Endothelial cell of umbilical vein (primary cell): ENCODE measurements at regions not wholly inside any gene's neighbourhood (a gene's known extent, or its start where the extent isn't known, plus 50 kb on each side); places are given as distances from the start of the nearest gene placed in this dataset.

Source experiments
- BruUV-seq: library from RNA; stranded (reverse); fragments of 400-500 nt; replicated peaks from 2 replicates; lab custom pipeline; 2021; lab: Mats Ljungman, UMichigan
- CTCF ChIA-PET: fragments of 300-600, 350-600 bp; sonication (Branson Sonifier 250); formaldehyde crosslinking; loops from one replicate; lab custom pipeline; 2021; ENCODE audit warnings: antibody characterized with exemption, inconsistent platforms; lab: Charles Lee
- POLR2A ChIA-PET: fragments of 300-600, 350-600 bp; sonication (Branson Sonifier 250); formaldehyde crosslinking; loops from one replicate; lab custom pipeline; 2021; ENCODE audit warnings: antibody characterized with exemption, inconsistent platforms; lab: Charles Lee
- DNase-seq: peaks from one replicate; pipeline ENCODE4 v3.0.0-alpha.2; 2011; ENCODE audit warnings: low read depth, low spot score
- FAIRE-seq: peaks from 2 replicates; lab custom pipeline; 2011; peaks lifted over from hg19 to GRCh38; lab: Jason Lieb, UNC
- H2AFZ ChIP-seq: 2 replicates; pipeline ENCODE4 v1.6.0; 2012; ENCODE audit warnings: low read depth, low read length, control low read depth, inconsistent platforms
- H3K27ac ChIP-seq: 2 replicates; pipeline ENCODE4 v1.5.1; 2011; ENCODE audit warnings: low read depth, mild to moderate bottlenecking, control low read depth, low read length, moderate library complexity; ENCODE audit not compliant: insufficient read depth
- H3K27me3 ChIP-seq, 2 experiments: 2 replicates each; pipeline versions ENCODE4 v1.6.0 to v1.6.1; 2011; ENCODE audit warnings: low read length in 2 of 2, mixed read lengths in 1 of 2; ENCODE audit not compliant: control insufficient read depth in 2 of 2, insufficient read depth in 2 of 2
- H3K36me3 ChIP-seq, 2 experiments: 2 replicates in 1 of 2; 3 replicates in 1 of 2; pipeline ENCODE4 v1.5.1; 2011; ENCODE audit warnings: low read length in 2 of 2, mild to moderate bottlenecking in 1 of 2, moderate library complexity in 1 of 2; ENCODE audit not compliant: control insufficient read depth in 2 of 2, insufficient read depth in 2 of 2; ENCODE audit errors: extremely low read depth in 1 of 2
- H3K4me1 ChIP-seq: 3 replicates; pipeline ENCODE4 v1.5.1; 2011; ENCODE audit warnings: mild to moderate bottlenecking, low read length; ENCODE audit not compliant: control insufficient read depth, insufficient read depth; ENCODE audit errors: extremely low read depth
- H3K4me2 ChIP-seq: 2 replicates; pipeline ENCODE4 v1.6.1; 2011; ENCODE audit warnings: low read length, control low read depth, mixed read lengths; ENCODE audit not compliant: insufficient read depth
- H3K4me3 ChIP-seq, 3 experiments: fragments of 200-600 bp in 1 of 3; sonication (generic), shearing (Covaris generic) in 1 of 3; replicated peaks in 1 of 3; 2 replicates each; pipeline ENCODE4 v1.5.1; 2011 to 2016; ENCODE audit warnings: control low read depth in 3 of 3, low read length in 3 of 3, mild to moderate bottlenecking in 2 of 3, inconsistent platforms in 1 of 3, low read depth in 1 of 3, moderate library complexity in 1 of 3; ENCODE audit not compliant: insufficient read depth in 1 of 3
- H3K79me2 ChIP-seq: 2 replicates; pipeline ENCODE4 v1.6.0; 2012; ENCODE audit warnings: low read length, inconsistent platforms; ENCODE audit not compliant: control insufficient read depth, insufficient read depth
- H3K9ac ChIP-seq: replicated peaks from 2 replicates; pipeline ENCODE3; 2011; ENCODE audit warnings: low read length, control low read depth; ENCODE audit not compliant: insufficient read depth; ENCODE audit errors: extremely low read depth
- H3K9me1 ChIP-seq: replicated peaks from 3 replicates; pipeline ENCODE4 v1.6.0; 2011; ENCODE audit warnings: mild to moderate bottlenecking, low read length; ENCODE audit not compliant: control insufficient read depth, insufficient read depth; ENCODE audit errors: extremely low read depth
- H3K9me3 ChIP-seq: replicated peaks from 2 replicates; pipeline ENCODE4 v1.5.1; 2012; ENCODE audit warnings: low read length, inconsistent platforms; ENCODE audit not compliant: control insufficient read depth, insufficient read depth
- H4K20me1 ChIP-seq: replicated peaks from 2 replicates; pipeline ENCODE3; 2011; ENCODE audit warnings: mild to moderate bottlenecking, low read length; ENCODE audit not compliant: control insufficient read depth, insufficient read depth; ENCODE audit errors: extremely low read depth
- EZH2 ChIP-seq: IDR thresholded peaks from 2 replicates; pipeline ENCODE4 v1.6.1; 2012; ENCODE audit warnings: borderline replicate concordance, low read depth, mild to moderate bottlenecking, moderate library complexity, low read length, inconsistent platforms; ENCODE audit not compliant: severe bottlenecking
- FOS ChIP-seq: IDR thresholded peaks from 2 replicates; pipeline ENCODE4 v1.6.1; 2011; ENCODE audit warnings: mild to moderate bottlenecking, low read length, moderate library complexity, borderline replicate concordance; ENCODE audit not compliant: insufficient read depth
- GATA2 ChIP-seq: IDR thresholded peaks from 2 replicates; pipeline ENCODE4 v1.7.0; 2011; ENCODE audit warnings: low read depth, mild to moderate bottlenecking, moderate library complexity, mixed read lengths, low read length; ENCODE audit not compliant: insufficient read length, insufficient read depth
- JUN ChIP-seq: IDR thresholded peaks from 2 replicates; pipeline ENCODE4 v1.6.1; 2011; ENCODE audit warnings: borderline replicate concordance, low read depth; ENCODE audit not compliant: insufficient read length, insufficient read depth
- MAX ChIP-seq: IDR thresholded peaks from 2 replicates; pipeline ENCODE4 v1.6.1; 2011; ENCODE audit not compliant: insufficient read depth, insufficient read length
- MYC ChIP-seq: IDR thresholded peaks from one replicate; pipeline ENCODE4 v1.6.1; 2011; ENCODE audit warnings: mild to moderate bottlenecking, low read depth, low read length
- POLR2A ChIP-seq: IDR thresholded peaks from 2 replicates; pipeline ENCODE4 v1.6.1; 2012; ENCODE audit warnings: low read depth, mild to moderate bottlenecking, control low read depth, low read length
- POLR2AphosphoS5 ChIP-seq: IDR thresholded peaks from 2 replicates; pipeline ENCODE4 v1.6.1; 2012; ENCODE audit warnings: low read depth, mild to moderate bottlenecking, control low read depth, low read length, moderate library complexity; ENCODE audit not compliant: insufficient read depth
- dilution Hi-C: fragments of 300-500 bp; cut with MboI; formaldehyde crosslinking; loops from one replicate; pipeline ENCODE4 v1.15.0; 2019; ENCODE audit warnings: low sequenced_read_pairs; ENCODE audit not compliant: extremely low pct_ligation_motif_present
- intact Hi-C: fragments of 100-400 bp; cut with micrococcal nuclease; formaldehyde crosslinking; loops from one replicate; pipeline ENCODE4 v1.10.0; 2022
- TF ChIP-seq, protein P1 (sequence below), 2 donors: IDR thresholded peaks; 1 replicate in 1 of 2; 2 replicates in 1 of 2; pipeline ENCODE4 v1.5.1; 2011; ENCODE audit warnings: low read length in 2 of 2, mild to moderate bottlenecking in 2 of 2, moderate library complexity in 2 of 2, control low read depth in 1 of 2, inconsistent platforms in 1 of 2, low read depth in 1 of 2; ENCODE audit not compliant: insufficient read depth in 1 of 2; ENCODE audit errors: extremely low read depth in 1 of 2

GRCh38 chr2:173435574-173435973, 80.9 kb downstream of the CDCA7 start:
- Histone ChIP-seq H3K9ac (no peak overlapping the region), H3K79me2 (no peaks in the 10 kb centered on the region), H3K9me1 (no peaks in the 10 kb centered on the region), H4K20me1 (no peaks in the 10 kb centered on the region), H3K27me3 (peaks cover 3 to 9% of the 10 kb centered on the region in 2 experiments), H3K4me1 (no peaks in the 10 kb centered on the region), H3K4me2 (no peak overlapping the region), H2AFZ (no peak overlapping the region), H3K36me3 (no peaks in the 10 kb centered on the region), H3K9me3 (no peaks in the 10 kb centered on the region), H3K27ac (no peak overlapping the region), H3K4me3 (no peak overlapping the region)
- CTCF ChIA-PET: no interaction called here
- dilution Hi-C loops (no loop called here), intact Hi-C loops (no loop called here)
- TF ChIP-seq FOS: no peak
- TF ChIP-seq POLR2A: no peak
- TF ChIP-seq EZH2: no peak
- TF ChIP-seq JUN: no peak
- TF ChIP-seq MYC: no peak
- TF ChIP-seq MAX: no peak
- TF ChIP-seq, protein P1, sequence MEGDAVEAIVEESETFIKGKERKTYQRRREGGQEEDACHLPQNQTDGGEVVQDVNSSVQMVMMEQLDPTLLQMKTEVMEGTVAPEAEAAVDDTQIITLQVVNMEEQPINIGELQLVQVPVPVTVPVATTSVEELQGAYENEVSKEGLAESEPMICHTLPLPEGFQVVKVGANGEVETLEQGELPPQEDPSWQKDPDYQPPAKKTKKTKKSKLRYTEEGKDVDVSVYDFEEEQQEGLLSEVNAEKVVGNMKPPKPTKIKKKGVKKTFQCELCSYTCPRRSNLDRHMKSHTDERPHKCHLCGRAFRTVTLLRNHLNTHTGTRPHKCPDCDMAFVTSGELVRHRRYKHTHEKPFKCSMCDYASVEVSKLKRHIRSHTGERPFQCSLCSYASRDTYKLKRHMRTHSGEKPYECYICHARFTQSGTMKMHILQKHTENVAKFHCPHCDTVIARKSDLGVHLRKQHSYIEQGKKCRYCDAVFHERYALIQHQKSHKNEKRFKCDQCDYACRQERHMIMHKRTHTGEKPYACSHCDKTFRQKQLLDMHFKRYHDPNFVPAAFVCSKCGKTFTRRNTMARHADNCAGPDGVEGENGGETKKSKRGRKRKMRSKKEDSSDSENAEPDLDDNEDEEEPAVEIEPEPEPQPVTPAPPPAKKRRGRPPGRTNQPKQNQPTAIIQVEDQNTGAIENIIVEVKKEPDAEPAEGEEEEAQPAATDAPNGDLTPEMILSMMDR (IDR thresholded peaks at IDR 0.05; ENCODE audit: extremely low read depth in 1 of 2, insufficient read depth in 1 of 2, low read depth in 1 of 2, low read length in 2 of 2): no peak
- TF ChIP-seq POLR2AphosphoS5: no peak
- TF ChIP-seq GATA2: no peak
- DNase-seq: no peak
- no TSS peak for BruUV-seq
- POLR2A ChIA-PET: no interaction called here
- FAIRE-seq: no peak
